ENCODE measurements at regions not wholly inside any gene's neighbourhood (a gene's known extent, or its start where the extent isn't known, plus 50 kb on each side); places are given as distances from the start of the nearest gene placed in this dataset.
A peak's percentile ranks its signal among the peaks of the same experiment; 100 is the strongest.
"Not testable (repeated sequence)": the region's sequence is repeated elsewhere in the genome, so short reads cannot be mapped to it uniquely, and the experiment has no call there.

DNA sequence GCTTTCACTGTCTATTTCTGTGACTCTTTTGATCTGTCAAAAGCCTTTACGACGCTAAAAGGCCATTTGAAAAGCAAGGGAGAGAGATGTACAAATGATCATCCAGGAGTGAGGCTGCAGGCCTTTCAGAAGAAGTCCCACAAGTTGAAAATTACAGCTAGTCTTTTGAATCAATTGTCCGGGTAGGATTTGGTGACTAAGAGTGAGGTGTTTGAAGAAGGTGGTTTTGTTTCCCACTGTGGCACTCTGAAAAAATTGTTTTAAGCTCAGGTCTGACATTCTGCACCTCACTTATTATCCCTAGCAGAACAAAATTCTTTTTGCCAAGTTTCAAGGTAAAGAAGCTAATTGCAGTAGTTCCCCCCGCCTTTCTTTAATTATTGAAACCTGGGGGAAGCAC lies 50.8 kb upstream of the TMEM108 start:
- no peak for DNase-seq

GRCh38 chr3:132984181-132984580 lies 54.0 kb upstream of the TMEM108 start:
- no peak for DNase-seq

GRCh38 chr3:132983143-132983770 lies 54.9 kb upstream of the TMEM108 start:
- peak; percentile 30 for DNase-seq

DNA sequence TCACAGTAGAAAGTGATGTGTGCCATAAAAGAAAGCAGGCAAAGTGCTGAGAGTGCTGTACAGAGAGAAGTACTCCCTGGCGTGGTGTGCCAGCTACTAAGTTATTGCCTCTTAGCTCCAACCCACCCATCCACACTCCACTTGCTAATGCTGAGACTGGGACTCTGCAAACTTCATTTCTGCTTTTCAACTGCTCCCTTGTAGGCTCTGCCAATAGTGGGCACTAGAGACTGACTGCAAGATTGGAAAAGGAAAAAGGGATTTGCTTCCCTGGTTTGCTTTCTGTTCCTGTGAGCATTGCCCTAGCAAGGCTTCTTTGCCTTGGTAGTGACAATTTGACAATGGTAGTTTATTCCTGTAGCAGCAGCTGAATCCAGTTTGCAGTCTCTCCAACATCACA lies 56.5 kb upstream of the TMEM108 start:
- DNase-seq = peak; percentile 15

- DNase-seq = no peak
These were observed 58.1 kb upstream of the TMEM108 start for GRCh38 chr3:132980102-132980501.

DNA sequence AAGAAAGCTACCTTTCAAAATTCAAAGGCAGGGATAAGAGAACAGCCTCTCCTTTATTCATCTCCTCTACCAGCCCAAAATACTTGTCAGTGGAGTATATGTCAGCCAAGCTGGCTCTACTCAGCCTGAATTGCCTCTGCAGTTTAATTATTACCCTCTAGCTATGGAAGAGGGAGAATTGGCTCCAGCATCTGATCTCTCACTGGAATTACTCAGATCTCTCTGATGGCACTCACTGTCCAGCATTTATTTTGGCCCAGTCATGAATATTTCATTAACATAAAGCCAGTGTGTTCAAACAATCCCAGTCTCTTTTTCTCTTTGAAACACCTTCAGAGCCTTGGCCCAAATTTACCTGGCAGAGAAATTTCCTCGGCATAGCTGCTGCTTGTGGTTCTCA lies 58.6 kb upstream of the TMEM108 start:
- DNase-seq = no peak

DNA sequence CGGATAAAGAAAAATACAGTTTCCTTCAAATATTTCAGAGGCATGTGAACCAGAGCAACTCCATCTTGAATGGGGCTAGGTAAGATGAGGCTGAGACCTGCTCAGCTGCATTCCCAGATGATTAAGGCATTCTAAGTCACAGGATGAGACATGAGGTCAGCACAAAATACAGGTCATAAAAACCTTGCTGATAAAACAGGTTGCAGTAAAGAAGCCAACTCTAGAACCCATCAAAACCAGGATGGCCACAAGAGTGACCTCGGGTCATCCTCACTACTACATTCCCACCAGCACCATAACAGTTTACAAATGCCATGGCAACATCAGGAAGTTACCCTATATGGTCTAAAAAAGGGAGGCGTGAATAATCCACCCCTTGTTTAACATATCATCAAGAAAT lies 59.2 kb upstream of the TMEM108 start:
- DNase-seq = not testable (repeated sequence)

DNA sequence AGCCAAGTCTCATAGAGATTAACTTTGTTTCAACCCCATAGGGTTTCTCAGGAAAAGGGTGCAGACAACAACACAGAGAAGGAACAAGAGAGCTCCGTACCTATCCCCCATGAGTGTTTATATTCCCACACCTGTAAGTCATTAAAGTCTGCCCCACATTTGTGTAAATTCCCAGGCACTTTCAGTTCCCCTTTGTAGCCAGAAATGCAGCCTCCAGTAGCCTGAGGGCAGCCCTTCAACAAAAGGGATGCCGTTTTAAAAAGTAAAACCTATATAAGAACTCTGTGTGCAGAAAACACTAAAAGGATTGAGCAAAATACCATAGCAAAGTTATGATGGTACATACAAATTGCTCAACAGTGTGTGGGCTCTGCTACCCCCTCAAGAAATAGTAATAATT lies 59.7 kb upstream of the TMEM108 start:
- no peak for DNase-seq

DNA sequence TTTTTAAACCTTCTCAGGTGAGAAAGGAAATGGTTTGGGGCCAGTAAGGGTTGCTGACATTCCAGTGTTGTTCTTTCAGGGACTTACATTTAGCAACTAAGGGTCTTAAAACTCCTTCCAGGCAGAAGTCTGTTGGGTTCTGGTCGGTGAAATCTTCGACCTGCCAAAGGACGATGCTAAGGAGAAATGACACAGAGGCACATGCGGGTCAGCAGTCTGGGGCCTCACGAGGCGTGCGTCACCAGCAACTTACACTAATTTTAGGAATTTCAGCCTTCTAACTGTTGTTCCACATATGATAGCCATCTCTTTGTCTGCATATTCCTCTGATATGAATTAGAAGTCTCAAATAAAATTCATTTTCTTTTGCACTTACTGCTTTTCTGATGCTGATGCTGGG lies 64.1 kb upstream of the TMEM108 start:
- DNase-seq = no peak

- no peak for DNase-seq
These were observed 64.8 kb upstream of the TMEM108 start for GRCh38 chr3:132973441-132973840.

GRCh38 chr3:132972333-132972732 lies 65.9 kb upstream of the TMEM108 start:
- peak; percentile 52 for DNase-seq

- no peak for DNase-seq
These were observed 71.8 kb upstream of the TMEM108 start for GRCh38 chr3:132966374-132966773.

DNA sequence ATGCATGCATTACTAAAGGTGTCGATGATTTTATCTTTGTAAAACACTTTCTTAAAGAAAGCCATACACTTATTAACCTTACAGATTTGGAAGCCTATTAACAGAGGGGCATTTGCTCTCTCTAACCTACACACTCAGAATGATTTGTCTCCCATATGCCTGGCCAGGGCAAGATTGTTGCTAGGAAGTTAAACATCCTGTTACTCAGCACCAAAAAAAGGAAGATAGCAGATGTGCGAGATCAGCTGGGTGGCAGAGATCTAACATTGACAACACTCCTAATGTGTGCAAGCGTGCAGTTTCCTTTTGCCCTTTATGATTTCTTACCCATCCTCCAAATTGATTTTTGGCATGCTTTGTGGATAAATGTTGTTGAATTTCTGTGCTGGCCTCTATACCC lies 73.9 kb upstream of the TMEM108 start:
- DNase-seq = peak; percentile 55

GRCh38 chr3:132963786-132964185 lies 74.4 kb upstream of the TMEM108 start:
- DNase-seq = no peak

- no peak for DNase-seq
These were observed 76.2 kb upstream of the TMEM108 start for GRCh38 chr3:132961991-132962390.

DNA sequence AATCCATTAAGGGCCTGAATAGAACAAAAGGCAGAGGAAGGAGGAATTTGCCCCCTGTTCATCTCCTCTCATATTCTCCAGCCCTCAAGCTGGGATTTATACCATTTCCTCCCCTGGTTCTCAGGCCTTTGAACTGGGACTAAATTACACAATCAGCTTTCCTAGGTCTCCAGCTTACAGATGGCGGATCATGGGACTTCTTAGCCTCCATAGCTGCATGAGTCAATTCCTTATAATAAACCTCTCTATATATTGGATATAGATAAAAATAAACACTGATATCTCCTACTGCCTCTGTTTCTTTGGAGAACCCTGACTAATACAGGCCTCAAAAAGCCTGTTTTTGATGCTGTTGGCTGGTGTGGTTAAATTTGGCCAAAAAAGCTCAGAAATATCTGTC lies 84.5 kb upstream of the TMEM108 start:
- DNase-seq = no peak

GRCh38 chr3:132927896-132928295 lies 110.3 kb upstream of the TMEM108 start:
- DNase-seq = no peak

DNA sequence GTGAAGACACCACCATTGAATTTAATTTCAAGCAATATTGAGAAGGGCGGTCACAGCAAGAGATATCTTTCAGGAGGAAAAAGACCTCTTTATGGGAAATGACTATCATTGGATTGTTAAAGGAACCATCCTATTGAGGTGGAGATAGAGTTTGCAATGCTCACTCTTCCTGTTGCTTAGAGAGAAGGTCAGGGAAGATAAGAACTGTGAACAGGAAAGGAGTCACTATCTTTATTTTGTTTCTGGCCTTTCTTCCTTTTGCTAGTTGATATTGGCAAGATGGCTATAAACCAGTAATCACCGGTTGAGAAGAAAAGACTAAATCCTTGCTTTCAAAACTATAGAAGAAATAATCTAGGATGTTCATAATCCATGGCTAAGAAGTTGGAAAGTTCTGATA lies 112.1 kb upstream of the TMEM108 start:
- DNase-seq = peak; percentile 60

DNA sequence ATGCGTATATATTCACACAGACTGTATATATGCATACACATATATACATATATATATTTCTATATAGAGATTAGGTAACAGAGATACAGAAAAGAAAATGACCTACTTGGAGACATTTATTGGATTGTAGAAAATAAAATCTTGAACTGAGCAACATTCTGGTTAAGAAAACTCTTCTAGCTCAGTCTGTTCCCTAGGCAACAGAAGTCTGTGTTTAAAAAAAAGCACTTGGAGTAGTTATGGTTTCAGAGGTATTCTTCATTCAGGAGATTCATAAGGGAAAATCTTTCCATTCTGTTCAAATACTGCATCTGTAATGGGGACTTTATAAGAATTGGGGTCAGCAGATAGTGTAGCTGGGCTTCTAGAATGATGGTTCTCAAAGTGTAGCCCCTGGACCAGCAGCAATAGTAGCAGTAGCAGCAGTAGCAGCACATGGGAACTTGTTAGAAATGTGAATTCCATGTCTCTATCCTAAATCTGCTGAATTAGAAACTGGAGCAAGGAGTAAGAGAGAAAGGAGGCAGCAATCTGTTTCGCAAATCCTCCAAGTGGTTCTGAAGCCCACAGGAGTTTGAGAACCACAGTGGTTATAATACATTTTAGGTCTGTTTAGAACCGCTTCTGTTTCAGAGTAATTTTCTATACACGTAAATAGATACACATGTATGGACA lies 112.8 kb upstream of the TMEM108 start:
- no peak for DNase-seq

GRCh38 chr3:132916096-132916495 lies 122.1 kb upstream of the TMEM108 start:
- DNase-seq = no peak

- no peak for DNase-seq
These were observed 125.8 kb upstream of the TMEM108 start for GRCh38 chr3:132912416-132912753.

- DNase-seq = peak; percentile 75
These were observed 126.3 kb upstream of the TMEM108 start for GRCh38 chr3:132911741-132912415.

DNA sequence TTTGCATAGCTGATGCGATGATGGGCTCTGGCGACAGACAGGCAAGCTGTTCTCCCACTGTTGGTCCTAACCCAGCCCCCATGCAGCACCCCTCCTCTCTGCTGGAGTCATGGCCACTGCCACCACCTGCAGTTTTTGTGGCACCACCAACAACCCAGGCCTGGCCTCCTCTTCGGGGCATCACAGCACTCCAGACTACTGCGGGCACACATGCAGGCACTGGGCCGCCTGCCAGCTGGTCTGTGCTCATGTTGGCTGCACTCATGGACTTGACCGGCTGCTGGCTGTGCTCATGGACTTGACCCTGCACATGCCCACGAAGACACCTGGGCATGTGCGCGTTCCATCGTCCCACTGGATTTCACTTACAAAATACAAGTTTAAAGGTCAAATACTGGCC lies 130.9 kb upstream of the TMEM108 start:
- DNase-seq = no peak

GRCh38 chr3:132900481-132900880 lies 137.7 kb upstream of the TMEM108 start:
- DNase-seq = peak; percentile 68

DNA sequence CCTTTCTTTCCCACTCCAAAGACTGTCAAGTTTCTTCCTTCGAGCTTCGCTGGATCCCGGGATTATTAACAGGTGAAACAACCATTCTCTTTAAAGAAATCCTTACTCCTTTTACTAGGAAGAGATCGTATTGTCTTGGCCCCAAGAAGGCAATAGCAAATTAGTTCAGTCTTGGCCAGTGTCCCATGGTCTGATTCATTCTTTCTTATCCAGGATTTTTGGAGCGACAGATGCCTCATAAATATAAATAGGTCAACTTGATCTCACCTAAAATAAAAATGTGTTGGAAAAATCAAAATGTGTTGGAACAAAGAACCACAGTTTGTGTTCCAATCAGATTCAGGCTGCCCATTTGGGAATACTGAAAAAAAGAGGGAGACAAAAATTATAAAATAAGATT lies 140.1 kb upstream of the TMEM108 start:
- DNase-seq = no peak
